K562 (cell line): ENCODE measurements at regions not wholly inside any gene's neighbourhood (a gene's known extent, or its start where the extent isn't known, plus 50 kb on each side); places are given as distances from the start of the nearest gene placed in this dataset.

Source experiments
- C11orf30 ChIP-seq: fragments of 450-650 bp; IDR thresholded peaks from 2 replicates; pipeline ENCODE4 v1.6.1; 2016; ENCODE audit warnings: low read depth, mild to moderate bottlenecking
- CBX5 ChIP-seq: IDR thresholded peaks from 2 replicates; pipeline ENCODE4 v1.6.1; 2014; ENCODE audit warnings: low read depth, borderline replicate concordance
- FOSL1 ChIP-seq: fragments of 200-800 bp; sonication (Bioruptor generic); conservative IDR thresholded peaks from 2 replicates; pipeline ENCODE4 v1.6.1; 2016; ENCODE audit warnings: missing genetic modification characterization, missing compliant biosample characterization
- ID3 ChIP-seq, 2 experiments: fragments of 250-450 bp in 1 of 2; fragments of 450-650 bp in 1 of 2; sonication (Bioruptor Pico) in 1 of 2; IDR thresholded peaks; 2 replicates each; pipeline versions ENCODE4 v1.6.1 to v1.8.0; 2016 to 2021; ENCODE audit warnings: mild to moderate bottlenecking in 2 of 2, moderate library complexity in 2 of 2, missing compliant biosample characterization in 1 of 2, missing genetic modification characterization in 1 of 2
- NR4A1 ChIP-seq, 2 experiments: fragments of 250-450 bp in 1 of 2; fragments of 450-650 bp in 1 of 2; sonication (Bioruptor Pico) in 1 of 2; IDR thresholded peaks; 2 replicates each; pipeline versions ENCODE4 v1.4.0 to v1.6.1; 2016 to 2020; ENCODE audit warnings: mild to moderate bottlenecking in 2 of 2, missing compliant biosample characterization in 1 of 2, missing genetic modification characterization in 1 of 2, moderate library complexity in 1 of 2
- ZBTB40 ChIP-seq, 2 experiments: fragments of 450-650 bp in 1 of 2; sonication (generic) in 1 of 2; formaldehyde crosslinking in 1 of 2; IDR thresholded peaks; 2 replicates each; pipeline versions ENCODE4 v1.7.1 to v1.9.0; 2016 to 2022; ENCODE audit warnings: inconsistent platforms in 1 of 2, mild to moderate bottlenecking in 1 of 2, missing genetic modification reagents in 1 of 2

- TF ChIP-seq ZBTB40 (IDR thresholded peaks at IDR 0.05) (no peak; the same call in 1 of the 2 replicates), ZBTB40 (CRISPR knock-in tag; IDR thresholded peaks at IDR 0.05) (no peak), FOSL1 (no peak), NR4A1 (CRISPR knock-in tag; IDR thresholded peaks at IDR 0.05) (no peak; the same call in 1 of the 2 replicates), NR4A1 (tag; IDR thresholded peaks at IDR 0.05) (peak; percentile 3; the same call in 1 of the 2 replicates), CBX5 (no peak), C11orf30 (no peak), ID3 (CRISPR knock-in tag; IDR thresholded peaks at IDR 0.05) (no peak), ID3 (tag; IDR thresholded peaks at IDR 0.05) (0 out of 2 replicates have a peak, but pooled peaks have one; percentile 5)
Observed at GRCh38 chr2:11940799-11941198, 194.4 kb downstream of the LPIN1 start (continued).
